Erythroblast (primary cell): ENCODE measurements at regions not wholly inside any gene's neighbourhood (a gene's known extent, or its start where the extent isn't known, plus 50 kb on each side); places are given as distances from the start of the nearest gene placed in this dataset.

Experiments used
- GATA1 ChIP-seq: IDR thresholded peaks from 2 replicates; pipeline ENCODE4 v1.6.1; 2011; ENCODE audit warnings: low read depth, mild to moderate bottlenecking, control low read depth, low read length, moderate library complexity
- POLR2A ChIP-seq: IDR thresholded peaks from 2 replicates; pipeline ENCODE4 v1.6.1; 2011; ENCODE audit warnings: mild to moderate bottlenecking, low read length

DNA sequence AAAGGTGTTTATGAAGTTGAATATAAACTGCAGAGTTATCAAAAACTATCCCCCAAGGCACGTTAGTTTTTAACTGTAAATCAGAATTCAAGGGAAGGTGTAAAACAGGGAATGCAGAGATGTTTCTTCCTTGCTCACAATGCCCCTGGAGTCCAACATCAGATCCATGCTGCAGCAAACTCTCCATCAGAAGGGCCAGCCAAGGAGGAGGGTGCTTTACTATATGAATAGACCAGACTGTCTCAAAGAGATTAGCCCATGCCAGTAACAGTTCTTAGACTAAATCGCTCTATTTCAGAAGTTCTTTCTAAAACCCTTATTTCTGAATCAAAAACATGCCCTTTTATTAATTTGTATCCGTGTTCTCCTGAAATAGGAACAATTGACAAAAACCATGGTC is 362.8 kb upstream of the RPS23 start:
- TF ChIP-seq POLR2A (no peak), GATA1 (no peak)
